GM21515 (cell line): ENCODE measurements at regions not wholly inside any gene's neighbourhood (a gene's known extent, or its start where the extent isn't known, plus 50 kb on each side); places are given as distances from the start of the nearest gene placed in this dataset.

Experiments used
- ATAC-seq: cut with Tn5 transposase; IDR thresholded peaks from one replicate; pipeline ENCODE4 v1.9.1; 2021; ENCODE audit not compliant: unreplicated experiment

- no peak for ATAC-seq
These were observed 1264.3 kb downstream of the BRD1 start for GRCh38 chr22:48563118-48563965.

- ATAC-seq: no peak
These were observed 1266.0 kb downstream of the BRD1 start for GRCh38 chr22:48561676-48562075.

DNA sequence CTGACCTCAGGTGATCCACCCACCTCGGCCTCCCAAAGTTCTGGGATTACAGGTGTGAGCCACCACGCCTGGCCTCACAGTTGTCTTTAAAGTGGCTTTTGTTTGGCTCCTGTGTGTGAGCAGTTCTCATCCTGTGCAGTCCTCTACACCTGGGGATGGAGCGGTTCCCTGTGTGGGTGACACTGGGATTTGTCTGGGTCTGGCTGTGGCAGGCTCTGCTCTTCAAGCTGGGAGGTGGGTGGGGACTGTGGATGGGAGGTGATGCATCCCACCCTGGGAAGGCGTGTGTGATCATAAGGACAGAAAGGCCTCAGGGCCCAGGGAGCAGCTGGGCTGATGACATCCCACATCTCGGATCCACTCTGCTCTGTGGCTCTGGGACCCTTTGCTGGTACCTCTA is 1266.8 kb downstream of the BRD1 start:
- ATAC-seq: no peak

- ATAC-seq: no peak
These were observed 1267.3 kb downstream of the BRD1 start for GRCh38 chr22:48560389-48560751.

GRCh38 chr22:48559647-48560388 is 1267.9 kb downstream of the BRD1 start:
- no peak for ATAC-seq

- no peak for ATAC-seq
These were observed 1268.9 kb downstream of the BRD1 start for GRCh38 chr22:48558606-48559402.

- no peak for ATAC-seq
These were observed 1269.7 kb downstream of the BRD1 start for GRCh38 chr22:48558016-48558415.

DNA sequence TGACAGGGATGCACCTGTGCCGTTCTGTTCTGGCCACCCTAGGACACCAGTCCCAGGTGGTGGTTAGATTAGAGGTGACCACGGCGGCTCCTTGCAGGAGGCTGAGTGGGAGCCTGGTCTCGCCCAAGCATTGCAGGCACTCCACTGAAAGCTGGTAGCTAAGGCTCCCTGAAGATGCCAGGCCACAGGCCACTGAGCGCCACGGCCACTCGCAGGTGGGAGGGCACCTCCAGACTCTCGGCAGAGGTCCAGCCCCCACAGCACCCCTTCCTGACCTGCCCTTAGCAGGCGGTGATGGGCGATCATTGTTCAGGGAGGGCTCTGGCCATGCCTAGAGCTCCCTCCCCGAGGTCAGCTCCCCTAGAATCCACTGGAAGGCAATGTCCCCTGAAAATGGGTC is 1270.2 kb downstream of the BRD1 start:
- ATAC-seq: no peak

DNA sequence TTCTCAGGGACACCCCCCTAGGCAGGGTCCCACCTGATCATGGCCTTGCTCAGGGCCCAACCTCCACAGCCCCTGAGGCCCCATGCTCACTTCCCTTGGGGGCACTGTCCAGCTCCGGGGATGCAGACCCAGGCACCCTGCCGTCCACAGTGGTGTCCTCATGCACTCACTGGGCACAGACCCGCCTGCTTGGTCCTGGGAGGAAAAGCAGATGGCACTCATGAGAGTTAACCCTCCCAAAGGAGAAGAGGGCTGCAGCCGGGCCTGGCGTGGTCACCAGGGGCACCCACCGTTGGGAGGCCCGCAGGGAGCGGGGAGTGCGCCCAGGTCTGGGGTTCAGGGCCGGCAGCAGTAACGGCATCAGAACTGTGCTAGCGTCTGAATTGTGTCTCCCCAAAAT is 1270.9 kb downstream of the BRD1 start:
- ATAC-seq: no peak

DNA sequence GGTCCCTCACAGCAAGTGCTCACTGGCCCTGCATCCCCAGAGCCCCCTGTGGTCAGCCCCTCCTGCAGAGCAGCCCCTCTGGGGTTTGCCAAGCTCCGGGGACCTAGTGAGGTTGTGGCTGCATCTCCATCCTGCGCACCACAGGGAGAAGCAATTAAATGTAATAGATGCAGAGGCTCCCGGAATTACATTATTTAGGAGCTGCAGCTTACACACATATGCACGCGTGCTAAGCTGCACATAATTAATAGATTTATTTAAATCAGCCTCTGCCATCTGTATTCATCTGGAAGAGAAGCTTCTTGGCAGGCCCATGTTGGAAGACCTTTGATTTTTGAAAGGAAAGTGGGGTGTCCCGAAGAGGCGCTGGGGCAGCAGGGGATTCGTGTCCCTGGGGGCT is 1271.5 kb downstream of the BRD1 start:
- no peak for ATAC-seq

DNA sequence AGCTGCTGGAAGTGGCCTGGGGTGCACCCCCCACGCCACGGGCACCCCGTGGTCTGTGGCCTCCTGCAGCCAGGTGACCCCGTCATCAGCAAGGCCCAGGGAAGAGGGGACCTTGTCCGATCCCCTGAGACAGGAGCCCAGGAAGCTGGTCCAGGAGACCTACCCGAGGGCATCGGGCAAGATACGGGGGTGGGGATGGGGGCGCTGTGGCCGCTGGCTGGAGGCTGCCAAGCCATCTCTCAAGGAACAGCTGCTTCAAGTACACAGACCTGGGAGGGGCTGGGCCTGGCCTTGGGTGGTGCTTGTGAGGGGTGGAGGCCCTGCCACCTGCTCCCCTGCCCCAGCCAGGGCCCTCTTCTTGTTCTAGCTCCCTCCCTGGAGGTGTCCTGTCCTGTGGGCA is 1272.1 kb downstream of the BRD1 start:
- no peak for ATAC-seq

DNA sequence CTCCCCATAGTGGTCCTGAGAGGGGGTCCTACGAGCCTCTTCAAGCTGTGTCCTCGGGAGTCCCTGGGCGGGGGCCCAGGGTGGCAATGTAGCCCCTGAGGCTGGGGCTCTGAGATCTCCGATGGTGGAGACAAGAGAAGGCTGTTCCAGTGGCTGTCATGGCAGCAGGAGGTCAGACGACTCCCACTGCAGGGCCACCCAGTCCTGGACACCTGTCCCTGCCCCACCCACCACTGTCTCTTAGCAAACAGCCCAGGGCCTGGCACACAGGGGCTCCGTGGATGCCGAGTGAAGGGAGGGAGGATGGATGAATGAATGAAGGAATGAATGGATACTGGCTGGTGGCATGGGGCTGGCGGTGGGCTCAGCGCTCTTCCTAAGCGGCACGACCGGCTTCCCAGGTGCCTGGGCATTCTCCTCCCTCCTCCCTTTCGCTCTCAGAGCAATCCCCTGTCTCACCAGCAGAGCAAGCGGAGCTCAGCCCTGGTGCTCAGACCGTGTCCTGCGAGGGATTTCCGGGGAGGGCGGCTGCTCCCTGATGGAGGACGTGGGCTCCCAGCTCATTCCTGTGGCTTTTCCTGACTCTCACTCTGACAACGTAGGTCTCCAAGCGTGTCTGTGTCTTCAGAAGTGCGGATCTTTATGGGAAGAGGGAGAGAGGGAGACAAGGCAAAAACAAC is 1272.6 kb downstream of the BRD1 start:
- ATAC-seq: no peak

- no peak for ATAC-seq
These were observed 1273.9 kb downstream of the BRD1 start for GRCh38 chr22:48553694-48554308.

DNA sequence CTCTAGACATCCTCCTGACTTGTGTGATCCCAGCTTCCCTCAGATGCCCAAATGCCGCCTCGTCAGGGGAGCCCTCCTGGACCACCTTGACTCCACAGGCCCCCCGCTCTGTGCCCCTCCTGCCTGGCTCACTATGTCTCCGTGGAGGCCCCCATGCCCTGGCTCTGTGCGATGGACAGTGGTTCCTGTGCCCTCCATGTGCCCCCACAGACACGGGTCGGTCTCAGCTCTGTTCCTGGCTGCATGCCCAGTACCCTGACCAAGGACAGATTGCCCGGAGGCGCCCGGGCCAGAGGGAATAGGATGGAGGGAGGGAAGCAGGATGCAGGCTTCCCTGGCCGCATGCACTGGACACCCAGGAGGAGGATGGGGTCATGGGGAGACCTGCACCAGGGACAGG is 1274.6 kb downstream of the BRD1 start:
- ATAC-seq: no peak

GRCh38 chr22:48551716-48552268 is 1275.9 kb downstream of the BRD1 start:
- ATAC-seq: no peak

- no peak for ATAC-seq
These were observed 1276.6 kb downstream of the BRD1 start for GRCh38 chr22:48551061-48551460.

GRCh38 chr22:48548391-48548790 is 1279.3 kb downstream of the BRD1 start:
- no peak for ATAC-seq

GRCh38 chr22:48547971-48548370 is 1279.7 kb downstream of the BRD1 start:
- no peak for ATAC-seq

GRCh38 chr22:48546653-48547424 is 1280.8 kb downstream of the BRD1 start:
- no peak for ATAC-seq

DNA sequence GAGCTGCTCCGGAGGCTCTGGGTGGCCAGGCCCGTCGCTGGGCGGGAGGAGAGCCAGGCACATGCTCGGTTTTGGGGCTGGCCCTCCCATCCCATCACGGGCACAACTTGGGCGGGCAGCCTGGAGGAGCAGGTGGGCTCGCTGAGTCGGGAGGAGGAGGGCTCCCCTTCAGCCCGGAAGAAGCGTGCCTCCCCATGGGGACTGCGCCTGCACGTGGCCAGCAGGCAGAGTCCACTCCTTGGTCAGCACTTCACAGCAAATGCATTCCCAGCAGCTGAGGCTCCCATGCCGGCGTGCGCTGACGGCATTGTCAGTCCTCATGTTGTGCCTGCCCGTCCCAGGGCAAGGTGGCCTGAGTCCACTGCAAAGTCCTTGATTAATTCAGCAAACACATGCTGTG is 1281.7 kb downstream of the BRD1 start:
- no peak for ATAC-seq
